ENCODE measurements at regions not wholly inside any gene's neighbourhood (a gene's known extent, or its start where the extent isn't known, plus 50 kb on each side); places are given as distances from the start of the nearest gene placed in this dataset.
A peak's percentile ranks its signal among the peaks of the same experiment; 100 is the strongest.

DNA sequence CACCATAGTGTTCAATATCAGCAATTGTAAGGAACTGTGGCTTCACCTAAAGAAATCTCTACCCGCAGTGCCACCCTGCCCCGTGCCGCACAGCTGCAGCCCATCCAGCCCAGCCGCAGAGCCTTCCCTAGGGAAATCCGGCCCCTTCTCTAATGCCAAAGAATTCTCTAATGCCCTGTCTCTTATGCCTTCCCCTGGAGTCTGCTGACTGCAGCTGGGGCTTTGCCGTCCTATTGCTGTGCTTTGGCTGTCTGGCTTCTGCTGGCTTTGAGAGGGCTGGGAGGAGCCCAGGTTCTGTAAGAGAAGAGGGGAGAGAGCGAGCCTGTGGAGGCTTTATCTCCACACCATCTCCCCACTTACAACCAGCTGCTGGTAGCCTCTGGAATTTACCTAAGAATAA is 85.9 kb upstream of the HELT start:
- TF ChIP-seq, protein P1, sequence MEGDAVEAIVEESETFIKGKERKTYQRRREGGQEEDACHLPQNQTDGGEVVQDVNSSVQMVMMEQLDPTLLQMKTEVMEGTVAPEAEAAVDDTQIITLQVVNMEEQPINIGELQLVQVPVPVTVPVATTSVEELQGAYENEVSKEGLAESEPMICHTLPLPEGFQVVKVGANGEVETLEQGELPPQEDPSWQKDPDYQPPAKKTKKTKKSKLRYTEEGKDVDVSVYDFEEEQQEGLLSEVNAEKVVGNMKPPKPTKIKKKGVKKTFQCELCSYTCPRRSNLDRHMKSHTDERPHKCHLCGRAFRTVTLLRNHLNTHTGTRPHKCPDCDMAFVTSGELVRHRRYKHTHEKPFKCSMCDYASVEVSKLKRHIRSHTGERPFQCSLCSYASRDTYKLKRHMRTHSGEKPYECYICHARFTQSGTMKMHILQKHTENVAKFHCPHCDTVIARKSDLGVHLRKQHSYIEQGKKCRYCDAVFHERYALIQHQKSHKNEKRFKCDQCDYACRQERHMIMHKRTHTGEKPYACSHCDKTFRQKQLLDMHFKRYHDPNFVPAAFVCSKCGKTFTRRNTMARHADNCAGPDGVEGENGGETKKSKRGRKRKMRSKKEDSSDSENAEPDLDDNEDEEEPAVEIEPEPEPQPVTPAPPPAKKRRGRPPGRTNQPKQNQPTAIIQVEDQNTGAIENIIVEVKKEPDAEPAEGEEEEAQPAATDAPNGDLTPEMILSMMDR (IDR thresholded peaks at IDR 0.05), result no peak
- TF ChIP-seq POLR2A (IDR thresholded peaks at IDR 0.05), result no peak
- H3K4me3 ChIP-seq, result no peak overlapping the region
- DNase-seq, result no peak

DNA sequence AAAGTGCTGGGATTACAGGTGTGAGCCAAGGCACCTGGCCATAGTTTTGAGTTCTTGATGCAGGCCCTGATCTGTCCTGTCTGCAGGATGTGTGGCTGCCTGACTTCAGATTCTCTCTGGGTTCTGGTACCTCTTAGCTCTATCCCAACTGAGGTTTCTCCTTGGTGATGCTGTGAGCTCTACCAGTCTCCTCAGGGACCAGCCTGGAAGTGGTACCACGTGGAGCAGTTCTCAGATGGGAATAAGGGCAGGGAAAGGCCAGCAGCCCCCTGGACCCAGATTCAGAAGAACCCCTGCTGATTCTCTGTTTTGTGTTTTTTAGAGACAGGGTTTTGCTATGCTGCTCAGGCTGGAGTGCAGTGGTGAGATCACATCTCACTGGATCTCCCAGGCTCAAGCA is 85.0 kb upstream of the HELT start:
- WGBS, 4 donors, result 21 to 50% (median 27%) methylated on average over 1 of the region's 1 CpG
- H3K27ac ChIP-seq, result no peak overlapping the region
- no peak for DNase-seq
- H3K4me3 ChIP-seq, result no peak overlapping the region
- H3K27me3 ChIP-seq, result no peaks in the 10 kb centered on the region
- no peaks in the 10 kb centered on the region for H3K36me3 ChIP-seq (replicated peaks in 1 of 2)
- no peaks in the 10 kb centered on the region for H3K9me3 ChIP-seq (replicated peaks in 1 of 3)
- no peak for TF ChIP-seq POLR2A (IDR thresholded peaks at IDR 0.05)
- TF ChIP-seq, protein P1 (IDR thresholded peaks at IDR 0.05), result no peak
- H3K4me1 ChIP-seq (replicated peaks in 1 of 2), result no peaks in the 10 kb centered on the region
- intact Hi-C loops (cut with DNase I), result no loop called here

More for the DNA sequence above, 85.9 kb upstream of the HELT start:
- 63 to 85% (median 71%) methylated on average over 7 of the region's 7 CpGs for WGBS, 4 donors
- intact Hi-C loops (cut with DNase I), result no loop called here
- no peak overlapping the region for H3K27ac ChIP-seq
- no peaks in the 10 kb centered on the region for H3K9me3 ChIP-seq (replicated peaks in 1 of 3)
- H3K4me1 ChIP-seq (replicated peaks in 1 of 2), result no peaks in the 10 kb centered on the region
- no peaks in the 10 kb centered on the region for H3K27me3 ChIP-seq
- no peaks in the 10 kb centered on the region for H3K36me3 ChIP-seq (replicated peaks in 1 of 2)

DNA sequence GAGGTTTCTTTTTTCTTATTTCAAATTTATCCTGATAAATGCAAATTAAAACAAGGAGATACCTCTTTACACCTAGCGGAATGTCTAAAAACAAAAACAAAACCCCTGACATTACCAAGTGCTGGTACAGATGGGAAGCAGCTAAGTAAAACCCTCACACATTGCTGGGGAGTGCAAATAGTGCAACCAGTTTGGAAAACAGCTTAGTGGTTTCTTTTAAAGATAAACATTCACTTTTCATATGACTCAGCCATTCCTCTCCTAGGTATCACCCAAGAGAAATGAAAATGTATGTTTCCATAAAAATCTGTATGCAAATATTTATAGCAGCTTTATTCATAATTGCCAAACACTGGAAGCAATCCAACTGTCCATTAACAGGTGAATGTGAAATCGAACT is 84.1 kb upstream of the HELT start:
- H3K9me3 ChIP-seq (replicated peaks in 1 of 3), result no peaks in the 10 kb centered on the region
- H3K36me3 ChIP-seq (replicated peaks in 1 of 2), result no peaks in the 10 kb centered on the region
- no peaks in the 10 kb centered on the region for H3K27me3 ChIP-seq
- no peak for TF ChIP-seq POLR2A (IDR thresholded peaks at IDR 0.05)
- 78 to 86% (median 85%) methylated on average over 2 of the region's 2 CpGs for WGBS, 4 donors
- intact Hi-C loops (cut with DNase I), result no loop called here
- no peak for DNase-seq
- H3K4me1 ChIP-seq (replicated peaks in 1 of 2), result no peaks in the 10 kb centered on the region
- no peak overlapping the region for H3K27ac ChIP-seq
- no peak overlapping the region for H3K4me3 ChIP-seq

DNA sequence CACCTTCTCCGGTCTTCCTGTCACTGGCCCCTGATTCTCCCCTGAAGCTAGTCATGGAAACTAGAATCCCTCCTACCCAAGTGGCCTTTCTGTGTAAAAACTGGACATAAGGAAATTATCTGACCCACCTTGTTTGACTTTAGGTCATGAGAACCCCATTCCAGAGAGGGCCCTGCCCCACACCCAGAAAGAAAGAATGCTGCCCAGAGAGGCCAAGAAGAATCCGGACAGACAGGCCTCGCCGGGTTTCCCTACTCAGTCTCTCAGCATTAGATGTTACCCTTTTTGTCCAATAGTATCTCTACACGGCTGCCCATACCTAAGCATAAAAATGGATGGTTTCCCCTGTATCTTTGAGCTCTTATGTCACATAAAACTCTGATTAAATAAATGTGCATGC is 83.3 kb upstream of the HELT start:
- Histone ChIP-seq H3K27me3 (no peaks in the 10 kb centered on the region), H3K4me1 (replicated peaks in 1 of 2) (no peaks in the 10 kb centered on the region), H3K4me3 (no peak overlapping the region), H3K36me3 (replicated peaks in 1 of 2) (no peaks in the 10 kb centered on the region), H3K27ac (no peak overlapping the region), H3K9me3 (replicated peaks in 1 of 3) (no peaks in the 10 kb centered on the region)
- intact Hi-C loops (cut with DNase I), result no loop called here
- TF ChIP-seq POLR2A (IDR thresholded peaks at IDR 0.05), result no peak
- TF ChIP-seq, protein P1 (IDR thresholded peaks at IDR 0.05), result no peak
- DNase-seq, result no peak
- WGBS, 4 donors, result 86 to 93% (median 89%) methylated on average over 5 of the region's 5 CpGs

DNA sequence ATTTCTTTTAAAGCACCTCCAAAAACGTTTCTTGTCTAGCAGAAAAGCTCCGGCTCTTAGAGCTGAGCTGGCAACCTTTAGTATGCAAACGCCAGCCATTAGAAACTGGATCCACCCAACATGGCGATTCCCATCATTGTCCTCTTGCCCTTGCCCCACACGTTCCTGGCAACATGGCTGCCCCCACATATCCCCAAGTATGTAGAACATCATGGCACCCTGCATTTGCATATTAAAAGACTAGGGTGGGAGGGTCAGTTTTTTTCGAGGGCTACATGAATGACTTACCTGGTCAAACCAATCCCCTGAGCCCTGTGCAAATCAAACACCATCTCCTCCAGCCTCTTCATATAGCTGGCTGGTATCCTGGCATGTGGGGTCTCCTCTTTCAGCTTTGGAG is 82.2 kb upstream of the HELT start:
- H3K36me3 ChIP-seq (replicated peaks in 1 of 2), result no peaks in the 10 kb centered on the region
- no peak overlapping the region for H3K4me3 ChIP-seq
- WGBS, 4 donors, result 54 to 66% (median 57%) methylated on average over 5 to 6 of the region's 6 CpGs
- TF ChIP-seq, protein P1 (IDR thresholded peaks at IDR 0.05), result no peak
- no peak for TF ChIP-seq POLR2A (IDR thresholded peaks at IDR 0.05)
- no peaks in the 10 kb centered on the region for H3K27me3 ChIP-seq
- no peak overlapping the region for H3K27ac ChIP-seq
- intact Hi-C loops (cut with DNase I), result no loop called here
- DNase-seq, result peak in 1 of 7 donors; percentile 5
- no peaks in the 10 kb centered on the region for H3K9me3 ChIP-seq (replicated peaks in 1 of 3)
- H3K4me1 ChIP-seq (replicated peaks in 1 of 2), result no peaks in the 10 kb centered on the region
